Upper lobe of left lung (tissue), 4 donors: ENCODE measurements at regions not wholly inside any gene's neighbourhood (a gene's known extent, or its start where the extent isn't known, plus 50 kb on each side); places are given as distances from the start of the nearest gene placed in this dataset.

Experiments
- CTCF ChIP-seq, 6 experiments: fragments of 450-650 bp in 4 of 6; fragments of 200-600 bp in 2 of 6; sonication (generic) in 2 of 6; IDR thresholded peaks; one replicate each; pipeline ENCODE4 v1.5.1; 2016 to 2019; ENCODE audit warnings: antibody characterized with exemption in 6 of 6
- EP300 ChIP-seq, 4 donors: sonication (generic); formaldehyde crosslinking; IDR thresholded peaks; one replicate each; pipeline ENCODE4 v1.5.1; 2017; ENCODE audit warnings: antibody characterized with exemption in 4 of 4, control low read depth in 2 of 4
- POLR2A ChIP-seq, 4 donors: fragments of 450-650 bp; IDR thresholded peaks; one replicate each; pipeline ENCODE4 v1.5.1; 2016 to 2017; ENCODE audit warnings: antibody characterized with exemption in 4 of 4, mild to moderate bottlenecking in 2 of 4
- POLR2AphosphoS5 ChIP-seq, 2 donors: sonication (generic); formaldehyde crosslinking; IDR thresholded peaks; one replicate each; pipeline ENCODE4 v1.5.1; 2017; ENCODE audit warnings: antibody characterized with exemption in 2 of 2

- no peak for TF ChIP-seq CTCF (IDR thresholded peaks at IDR 0.05)
- no peak for TF ChIP-seq POLR2A (IDR thresholded peaks at IDR 0.05)
- no peak for TF ChIP-seq EP300 (IDR thresholded peaks at IDR 0.05)
- TF ChIP-seq POLR2AphosphoS5 (IDR thresholded peaks at IDR 0.05) = no peak
These were observed 65.8 kb upstream of the RFXAP start for GRCh38 chr13:36753176-36753575.
